NCI-H2171 treated with DMSO at 0.1 percent for 48 hours (cell line): ENCODE measurements at regions not wholly inside any gene's neighbourhood (a gene's known extent, or its start where the extent isn't known, plus 50 kb on each side); places are given as distances from the start of the nearest gene placed in this dataset.
A peak's percentile ranks its signal among the peaks of the same experiment; 100 is the strongest.
"Not testable (repeated sequence)": the region's sequence is repeated elsewhere in the genome, so short reads cannot be mapped to it uniquely, and the experiment has no call there.

Experiments used
- DNase-seq: peaks from one replicate; lab custom pipeline; 2025; lab: John Stamatoyannopoulos, UW

- peak; percentile 11 for DNase-seq
Observed at GRCh38 chr21:23982546-23982945, 1624.7 kb downstream of the MRPL39 start.

DNA sequence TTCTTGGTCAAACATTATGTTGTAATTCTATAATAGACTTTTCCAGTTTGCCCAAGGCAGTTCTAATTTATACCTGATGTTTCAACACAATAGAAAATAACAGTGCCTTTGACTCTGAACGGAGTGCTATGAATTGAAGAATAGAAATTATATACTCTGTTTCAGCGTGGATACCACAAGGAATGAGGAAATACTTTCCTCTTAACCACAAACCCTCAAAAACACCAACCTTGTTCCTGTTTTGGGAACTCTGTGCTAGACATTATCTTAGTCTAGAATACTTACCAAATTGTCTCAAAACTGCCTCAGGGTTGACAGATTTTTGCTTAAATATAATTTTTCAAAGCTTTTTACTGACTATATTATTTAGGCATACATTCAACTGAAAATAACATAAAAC is 1629.3 kb downstream of the MRPL39 start:
- no peak for DNase-seq

GRCh38 chr21:23968722-23969647 is 1638.3 kb downstream of the MRPL39 start:
- peak; percentile 60 for DNase-seq

GRCh38 chr21:23968008-23968407 is 1639.3 kb downstream of the MRPL39 start:
- DNase-seq, result no peak

- no peak for DNase-seq
Observed at GRCh38 chr21:23963454-23963853, 1643.8 kb downstream of the MRPL39 start.

DNA sequence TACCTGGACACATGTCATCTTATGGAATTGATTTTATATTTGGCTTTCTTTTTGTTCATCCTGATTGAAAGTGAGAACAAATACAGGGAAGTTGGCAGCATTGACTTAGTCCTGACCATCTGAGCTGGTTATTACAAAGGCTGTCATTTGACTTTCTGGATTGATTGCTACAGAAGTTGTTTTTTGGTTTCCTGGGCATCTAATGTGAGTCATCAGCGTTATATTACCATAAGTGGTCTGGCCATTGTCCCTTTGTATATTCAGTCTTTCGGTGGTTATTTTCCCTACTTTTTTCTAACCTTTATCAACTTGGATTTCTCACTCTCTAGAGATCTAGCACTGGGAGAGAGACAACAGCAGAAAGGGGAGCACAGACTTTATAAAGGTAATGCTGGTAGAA is 1646.5 kb downstream of the MRPL39 start:
- no peak for DNase-seq

DNA sequence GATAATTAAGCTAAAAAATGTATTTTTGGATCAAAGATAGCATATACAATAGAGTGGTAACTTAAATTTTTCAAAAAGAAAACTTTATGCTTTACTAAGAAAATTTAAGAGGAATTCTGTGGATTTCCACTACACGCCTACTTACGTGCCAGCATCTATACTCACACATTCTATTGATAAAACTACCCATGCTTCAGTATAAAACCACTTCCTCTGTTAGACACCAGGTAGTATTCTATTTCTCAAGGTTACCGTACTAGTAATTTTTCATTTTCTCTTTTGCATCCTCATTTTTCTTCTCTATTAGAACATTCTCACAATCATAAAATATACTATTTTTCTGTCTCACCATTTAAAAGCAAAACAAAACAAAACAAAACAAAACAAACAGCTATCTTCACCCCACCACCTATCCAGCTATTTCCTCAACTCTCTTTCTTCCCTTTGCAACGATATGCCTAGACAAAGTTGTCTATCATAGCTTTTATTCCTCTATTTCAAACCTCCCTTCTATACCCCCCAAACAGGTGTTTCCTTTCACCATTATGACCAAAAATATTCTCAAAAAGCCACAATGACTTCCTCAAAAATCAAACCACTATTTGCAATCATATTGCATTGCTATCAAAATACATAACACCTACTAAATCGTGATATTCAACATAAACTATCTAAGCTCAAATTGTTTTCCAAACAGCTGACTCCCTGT is 1652.0 kb downstream of the MRPL39 start:
- DNase-seq, result no peak

GRCh38 chr21:23952269-23952668 is 1655.0 kb downstream of the MRPL39 start:
- DNase-seq, result no peak

GRCh38 chr21:23951251-23951650 is 1656.0 kb downstream of the MRPL39 start:
- no peak for DNase-seq

- DNase-seq, result no peak
Observed at GRCh38 chr21:23950344-23950743, 1656.9 kb downstream of the MRPL39 start.

DNA sequence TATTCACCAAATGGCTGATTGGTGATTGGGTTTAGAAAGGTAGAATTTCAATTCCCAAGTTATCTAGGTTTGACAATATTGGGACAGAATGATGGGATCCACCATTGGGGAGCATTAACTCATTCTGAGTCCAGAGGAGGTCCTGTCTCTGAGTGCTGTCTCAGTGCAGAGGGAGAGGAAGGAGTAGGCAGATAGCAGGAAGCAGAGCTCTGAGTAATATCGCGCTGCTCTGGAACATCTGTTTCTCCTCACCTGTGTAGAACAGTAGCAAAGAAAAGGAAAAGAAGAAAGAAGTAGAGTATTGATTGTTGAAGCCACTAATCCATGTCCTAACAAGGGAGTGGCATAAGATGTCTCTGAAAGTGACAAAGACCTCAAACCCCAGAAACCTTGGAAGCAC is 1657.8 kb downstream of the MRPL39 start:
- no peak for DNase-seq

- no peak for DNase-seq
Observed at GRCh38 chr21:23939369-23940065, 1667.8 kb downstream of the MRPL39 start.

GRCh38 chr21:23936991-23937390 is 1670.3 kb downstream of the MRPL39 start:
- no peak for DNase-seq

GRCh38 chr21:23936224-23936623 is 1671.1 kb downstream of the MRPL39 start:
- DNase-seq, result peak; percentile 25

DNA sequence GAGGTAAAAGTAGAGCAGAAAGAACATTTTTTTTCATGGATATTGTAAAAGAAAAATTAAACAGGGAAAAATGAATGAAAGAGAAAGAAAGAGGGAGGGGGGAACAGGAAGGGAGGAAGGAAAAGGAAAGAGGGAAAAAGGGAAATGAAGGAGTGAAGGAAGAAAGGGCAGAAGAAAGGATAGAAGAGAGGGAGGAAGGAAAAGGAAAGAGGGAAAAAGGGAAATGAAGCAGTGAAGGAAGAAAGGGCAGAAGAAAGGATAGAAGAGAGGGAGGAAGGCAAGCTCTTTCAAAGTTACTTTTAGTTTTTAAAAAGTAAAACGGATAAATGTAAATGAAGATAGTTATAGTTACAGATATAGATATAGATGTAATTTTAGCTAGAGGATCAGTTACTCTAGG is 1676.7 kb downstream of the MRPL39 start:
- DNase-seq, result no peak

GRCh38 chr21:23926430-23926829 is 1680.9 kb downstream of the MRPL39 start:
- not testable (repeated sequence) for DNase-seq

DNA sequence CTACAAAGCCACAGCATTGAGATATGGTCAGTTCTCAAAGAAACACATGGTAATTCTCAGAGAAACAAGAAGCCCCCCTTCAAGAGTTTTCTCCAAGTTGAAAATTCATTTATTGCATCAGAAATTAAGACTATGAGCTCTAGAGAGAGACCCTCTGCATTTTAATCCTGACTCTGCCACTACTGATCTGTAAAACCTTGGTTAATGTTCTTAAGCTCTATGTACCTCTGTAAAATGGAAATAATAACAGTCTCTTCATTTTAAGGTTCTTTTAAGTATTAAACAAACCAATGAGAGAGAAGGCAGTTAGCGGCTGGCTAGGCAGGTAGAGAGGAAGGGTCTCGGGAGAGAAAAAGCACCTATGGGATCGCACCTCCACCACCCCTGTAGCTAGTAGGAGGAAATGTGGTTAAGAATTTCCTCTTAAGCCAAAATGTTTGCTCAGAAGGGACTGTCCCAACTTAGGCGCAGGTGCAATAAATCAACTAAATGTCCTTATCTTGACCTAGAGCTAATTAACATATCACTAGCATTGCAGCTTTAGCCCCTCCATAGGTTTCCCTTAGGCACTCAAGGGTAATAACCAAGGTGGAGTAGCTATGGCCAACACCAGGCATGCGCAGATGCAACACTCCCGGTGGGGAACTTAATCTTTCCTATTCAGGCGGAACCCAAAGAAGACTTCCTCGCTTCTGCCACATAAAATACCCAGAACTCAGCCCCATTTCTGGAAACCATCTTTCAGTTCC is 1685.4 kb downstream of the MRPL39 start:
- DNase-seq, result no peak

GRCh38 chr21:23900727-23901126 is 1706.6 kb downstream of the MRPL39 start:
- DNase-seq, result no peak

DNA sequence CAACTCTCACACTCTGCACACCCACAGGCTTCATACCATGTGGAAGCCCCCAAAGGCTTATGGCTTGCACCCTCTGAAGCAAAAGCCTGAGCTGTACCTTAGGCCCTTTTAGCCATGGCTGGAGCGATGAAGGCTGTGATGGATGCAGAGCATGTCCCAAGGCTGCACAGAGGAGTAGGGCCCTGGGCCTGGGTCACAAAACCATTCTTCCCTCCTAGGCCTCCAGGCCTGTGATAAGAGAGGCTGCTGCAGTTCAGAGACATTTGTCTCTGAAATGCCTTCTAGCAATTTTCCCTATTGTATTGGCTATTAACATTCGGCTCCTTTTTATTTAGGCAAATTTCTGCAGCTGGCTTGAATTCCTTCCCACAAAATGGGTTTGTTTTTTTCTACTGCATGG is 1707.7 kb downstream of the MRPL39 start:
- no peak for DNase-seq

- no peak for DNase-seq
Observed at GRCh38 chr21:23890652-23891051, 1716.6 kb downstream of the MRPL39 start.

- DNase-seq, result no peak
Observed at GRCh38 chr21:23887725-23888306, 1719.5 kb downstream of the MRPL39 start.
